Peyer's patch (tissue), 4 donors: ENCODE measurements at regions not wholly inside any gene's neighbourhood (a gene's known extent, or its start where the extent isn't known, plus 50 kb on each side); places are given as distances from the start of the nearest gene placed in this dataset.

ENCODE experiments used
- DNase-seq, 3 donors: peaks; one replicate each; pipeline ENCODE4 v3.0.0-alpha.2; 2017 to 2019
- H3K27ac ChIP-seq, 4 donors: fragments of 200-600 bp; sonication (generic); one replicate each; pipeline ENCODE4 v1.5.1; 2016 to 2019
- H3K27me3 ChIP-seq, 2 donors: fragments of 200-600 bp; sonication (generic); one replicate each; pipeline ENCODE4 v1.5.1; 2019
- H3K36me3 ChIP-seq, 3 donors: fragments of 200-600 bp; sonication (generic); one replicate each; pipeline ENCODE4 v1.5.1; 2016 to 2019
- H3K4me1 ChIP-seq, 4 donors: fragments of 200-600 bp; sonication (generic); one replicate each; pipeline ENCODE4 v1.5.1; 2016 to 2019
- H3K4me3 ChIP-seq, 4 donors: fragments of 200-600 bp; sonication (generic); 1 replicate in 3 of 4; 2 replicates in 1 of 4; pipeline ENCODE4 v1.5.1; 2016 to 2019; ENCODE audit warnings: mild to moderate bottlenecking in 1 of 4
- H3K9me3 ChIP-seq, 4 donors: fragments of 200-600 bp; sonication (generic); one replicate each; pipeline ENCODE4 v1.5.1; 2016 to 2019; ENCODE audit warnings: mild to moderate bottlenecking in 1 of 4
- POLR2A ChIP-seq, 2 donors: fragments of 450-650 bp; IDR thresholded peaks; one replicate each; pipeline ENCODE4 v1.5.1; 2017; ENCODE audit warnings: antibody characterized with exemption in 2 of 2, mild to moderate bottlenecking in 2 of 2, moderate library complexity in 2 of 2
- TF ChIP-seq, protein P1 (sequence below), 6 experiments: fragments of 450-650 bp in 4 of 6; fragments of 200-600 bp in 2 of 6; sonication (generic) in 1 of 6; IDR thresholded peaks; one replicate each; pipeline ENCODE4 v1.5.1; 2017 to 2019; ENCODE audit warnings: antibody characterized with exemption in 6 of 6, mild to moderate bottlenecking in 3 of 6, moderate library complexity in 1 of 6

DNA sequence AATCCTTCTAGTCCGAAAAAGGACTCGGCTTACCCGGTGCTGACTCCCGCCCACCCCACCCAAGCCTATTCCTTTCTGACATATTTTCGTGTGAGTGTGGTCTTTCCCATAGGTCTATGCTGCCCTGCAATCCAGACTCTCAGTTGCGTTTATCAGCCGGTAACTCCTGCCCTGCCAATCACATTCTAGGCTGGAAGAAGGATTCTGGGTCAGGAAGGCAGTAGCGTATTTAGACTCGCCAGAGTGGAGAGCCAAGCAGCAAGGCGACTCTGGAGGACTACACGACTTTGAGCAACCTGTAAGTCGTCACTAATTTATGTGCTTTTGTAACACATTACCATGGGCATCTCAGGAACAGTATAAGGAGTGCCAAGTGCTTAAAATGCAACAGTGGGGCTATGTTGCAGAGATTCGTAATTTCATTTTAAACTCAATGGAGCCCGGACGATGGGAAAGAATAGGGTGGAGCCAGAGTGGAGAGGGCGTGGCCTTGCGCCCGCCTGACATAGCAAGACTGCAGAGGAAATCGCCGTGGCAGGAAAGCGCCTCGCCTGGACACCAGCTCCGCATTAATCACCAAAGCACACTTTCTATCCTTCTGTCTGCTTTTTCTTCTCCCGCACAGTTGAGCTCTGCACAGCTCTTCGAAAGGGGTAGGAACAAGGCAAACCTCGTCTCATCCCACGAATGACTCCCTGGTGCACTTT lies 1044.2 kb downstream of the AGBL1 start:
- Histone ChIP-seq H3K27ac (no peak overlapping the region), H3K27me3 (no peaks in the 10 kb centered on the region), H3K4me3 (no peak overlapping the region), H3K9me3 (no peaks in the 10 kb centered on the region), H3K36me3 (no peaks in the 10 kb centered on the region), H3K4me1 (no peaks in the 10 kb centered on the region)
- TF ChIP-seq POLR2A (IDR thresholded peaks at IDR 0.05) = no peak
- TF ChIP-seq, protein P1, sequence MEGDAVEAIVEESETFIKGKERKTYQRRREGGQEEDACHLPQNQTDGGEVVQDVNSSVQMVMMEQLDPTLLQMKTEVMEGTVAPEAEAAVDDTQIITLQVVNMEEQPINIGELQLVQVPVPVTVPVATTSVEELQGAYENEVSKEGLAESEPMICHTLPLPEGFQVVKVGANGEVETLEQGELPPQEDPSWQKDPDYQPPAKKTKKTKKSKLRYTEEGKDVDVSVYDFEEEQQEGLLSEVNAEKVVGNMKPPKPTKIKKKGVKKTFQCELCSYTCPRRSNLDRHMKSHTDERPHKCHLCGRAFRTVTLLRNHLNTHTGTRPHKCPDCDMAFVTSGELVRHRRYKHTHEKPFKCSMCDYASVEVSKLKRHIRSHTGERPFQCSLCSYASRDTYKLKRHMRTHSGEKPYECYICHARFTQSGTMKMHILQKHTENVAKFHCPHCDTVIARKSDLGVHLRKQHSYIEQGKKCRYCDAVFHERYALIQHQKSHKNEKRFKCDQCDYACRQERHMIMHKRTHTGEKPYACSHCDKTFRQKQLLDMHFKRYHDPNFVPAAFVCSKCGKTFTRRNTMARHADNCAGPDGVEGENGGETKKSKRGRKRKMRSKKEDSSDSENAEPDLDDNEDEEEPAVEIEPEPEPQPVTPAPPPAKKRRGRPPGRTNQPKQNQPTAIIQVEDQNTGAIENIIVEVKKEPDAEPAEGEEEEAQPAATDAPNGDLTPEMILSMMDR (IDR thresholded peaks at IDR 0.05) = no peak
- DNase-seq = no peak

GRCh38 chr15:87121336-87121735 lies 1041.7 kb downstream of the AGBL1 start:
- no peak for TF ChIP-seq POLR2A (IDR thresholded peaks at IDR 0.05)
- TF ChIP-seq, protein P1 (IDR thresholded peaks at IDR 0.05) = no peak

DNA sequence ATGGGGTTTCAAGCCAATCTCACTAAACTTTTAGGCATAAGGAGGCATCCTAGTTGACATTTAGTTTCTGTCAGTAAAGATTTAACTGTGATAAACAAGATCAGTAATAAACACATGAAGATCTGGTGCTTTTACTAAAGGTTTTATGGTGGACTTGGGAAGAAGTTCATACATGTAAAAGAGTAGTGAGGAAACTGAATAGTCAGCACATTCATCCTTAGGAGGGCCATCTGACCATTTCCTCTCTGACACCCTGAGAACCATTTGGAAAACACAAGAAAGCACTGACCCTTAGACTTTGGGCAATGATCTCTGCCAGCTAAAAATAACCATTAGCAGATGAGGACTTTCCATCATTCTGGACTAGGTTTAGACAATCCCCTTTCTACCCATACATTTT lies 1040.9 kb downstream of the AGBL1 start:
- no peak overlapping the region for H3K4me3 ChIP-seq
- H3K9me3 ChIP-seq = no peaks in the 10 kb centered on the region
- no peak for DNase-seq
- no peak overlapping the region for H3K27ac ChIP-seq
- no peaks in the 10 kb centered on the region for H3K36me3 ChIP-seq
- TF ChIP-seq, protein P1 (IDR thresholded peaks at IDR 0.05) = no peak
- no peak for TF ChIP-seq POLR2A (IDR thresholded peaks at IDR 0.05)
- no peaks in the 10 kb centered on the region for H3K27me3 ChIP-seq
- H3K4me1 ChIP-seq = no peaks in the 10 kb centered on the region

More at GRCh38 chr15:87121336-87121735, 1041.7 kb downstream of the AGBL1 start:
- DNase-seq = no peak
- H3K36me3 ChIP-seq = no peaks in the 10 kb centered on the region
- no peaks in the 10 kb centered on the region for H3K27me3 ChIP-seq
- H3K4me1 ChIP-seq = no peaks in the 10 kb centered on the region
- H3K9me3 ChIP-seq = no peaks in the 10 kb centered on the region
- no peak overlapping the region for H3K27ac ChIP-seq
- no peak overlapping the region for H3K4me3 ChIP-seq

DNA sequence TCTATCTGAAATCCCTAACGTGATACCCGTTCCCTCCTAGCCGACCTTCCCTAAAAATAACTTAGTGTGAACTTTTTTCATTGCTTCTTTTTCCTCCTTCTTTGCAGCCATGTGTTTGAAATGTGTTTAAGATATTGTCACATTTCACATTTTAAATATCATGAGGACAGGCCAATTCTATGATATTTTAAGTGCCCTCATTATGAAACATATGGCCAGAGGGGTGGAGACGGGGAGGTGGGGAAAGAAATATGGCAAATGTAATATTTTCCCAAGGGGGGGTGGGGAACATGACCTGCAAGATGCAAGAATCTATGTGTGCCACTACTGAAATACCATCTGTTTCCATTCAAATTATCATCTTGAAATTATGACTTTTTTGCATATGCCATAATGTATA lies 1039.2 kb downstream of the AGBL1 start:
- no peak for DNase-seq
- H3K36me3 ChIP-seq = no peaks in the 10 kb centered on the region
- no peaks in the 10 kb centered on the region for H3K4me1 ChIP-seq
- no peaks in the 10 kb centered on the region for H3K9me3 ChIP-seq
- H3K27ac ChIP-seq = no peak overlapping the region
- H3K4me3 ChIP-seq = no peak overlapping the region
- no peaks in the 10 kb centered on the region for H3K27me3 ChIP-seq
- no peak for TF ChIP-seq POLR2A (IDR thresholded peaks at IDR 0.05)
- TF ChIP-seq, protein P1 (IDR thresholded peaks at IDR 0.05) = no peak

GRCh38 chr15:87118435-87118834 lies 1038.8 kb downstream of the AGBL1 start:
- no peak overlapping the region for H3K4me3 ChIP-seq
- H3K27me3 ChIP-seq = no peaks in the 10 kb centered on the region
- TF ChIP-seq, protein P1 (IDR thresholded peaks at IDR 0.05) = no peak
- no peak for TF ChIP-seq POLR2A (IDR thresholded peaks at IDR 0.05)
- DNase-seq = no peak
- H3K9me3 ChIP-seq = no peaks in the 10 kb centered on the region
- H3K36me3 ChIP-seq = no peaks in the 10 kb centered on the region
- H3K27ac ChIP-seq = no peak overlapping the region
- H3K4me1 ChIP-seq = no peaks in the 10 kb centered on the region
